ENCODE measurements at regions not wholly inside any gene's neighbourhood (a gene's known extent, or its start where the extent isn't known, plus 50 kb on each side); places are given as distances from the start of the nearest gene placed in this dataset.
A peak's percentile ranks its signal among the peaks of the same experiment; 100 is the strongest.

DNA sequence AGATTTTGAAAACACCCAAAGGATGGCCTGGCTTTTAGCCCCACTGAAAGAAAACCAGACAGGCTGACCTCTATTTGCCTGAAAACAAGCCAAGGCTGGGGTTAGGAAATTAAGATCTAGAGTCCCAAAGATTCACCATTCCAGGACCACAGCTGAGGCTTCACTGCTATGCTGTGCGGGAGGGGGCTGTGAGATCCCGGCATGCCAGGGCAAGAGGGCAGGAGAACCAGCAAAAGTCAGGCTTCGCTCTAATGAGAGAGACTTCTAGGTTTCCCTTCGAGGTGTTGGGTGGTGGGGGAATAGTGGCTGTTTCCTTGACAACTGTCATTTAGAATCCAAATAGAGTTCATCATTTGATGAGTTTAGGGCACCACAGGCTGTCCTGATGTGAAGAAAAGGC lies 152.9 kb upstream of the NFIB start:
- DNase-seq (ENCODE audit: low read depth): no peak

DNA sequence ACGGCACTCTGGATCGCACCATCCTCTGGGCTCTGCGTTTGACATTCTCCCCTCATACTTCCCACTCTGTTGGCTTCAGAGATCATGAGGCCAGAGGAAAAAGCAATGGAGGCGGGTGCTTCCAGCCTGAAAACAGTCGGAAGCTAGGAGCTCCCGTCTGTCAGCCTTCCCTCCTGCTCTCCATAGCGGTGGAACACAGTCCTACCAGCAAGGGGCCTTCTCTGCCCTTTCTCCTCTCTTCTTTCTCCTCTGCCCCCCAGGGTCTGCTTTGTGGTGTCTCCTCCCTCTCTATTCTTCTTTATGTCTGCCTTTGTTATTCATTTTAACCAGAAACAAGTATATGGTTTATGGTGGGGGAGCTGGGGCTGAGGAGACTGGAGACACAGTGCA lies 152.5 kb upstream of the NFIB start:
- DNase-seq (ENCODE audit: low read depth): no peak

DNA sequence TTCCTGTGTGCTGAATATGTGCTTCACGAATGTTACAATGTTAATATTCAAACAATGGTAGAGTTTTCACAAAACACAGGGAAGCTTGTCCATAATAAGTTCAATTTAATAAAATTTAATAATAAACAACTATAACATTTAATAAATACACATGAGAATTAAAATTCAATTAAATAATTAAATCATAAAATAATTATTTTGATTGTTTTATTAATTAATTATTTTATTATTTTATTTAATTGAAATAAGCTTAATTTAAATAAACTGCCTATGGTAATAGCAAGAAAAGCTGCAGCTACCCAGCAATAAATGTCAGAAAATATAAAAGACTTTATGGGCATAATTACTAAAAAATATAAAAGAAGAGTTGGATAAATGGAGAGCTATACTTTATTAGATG lies 149.0 kb upstream of the NFIB start:
- no peak for DNase-seq (ENCODE audit: low read depth)

DNA sequence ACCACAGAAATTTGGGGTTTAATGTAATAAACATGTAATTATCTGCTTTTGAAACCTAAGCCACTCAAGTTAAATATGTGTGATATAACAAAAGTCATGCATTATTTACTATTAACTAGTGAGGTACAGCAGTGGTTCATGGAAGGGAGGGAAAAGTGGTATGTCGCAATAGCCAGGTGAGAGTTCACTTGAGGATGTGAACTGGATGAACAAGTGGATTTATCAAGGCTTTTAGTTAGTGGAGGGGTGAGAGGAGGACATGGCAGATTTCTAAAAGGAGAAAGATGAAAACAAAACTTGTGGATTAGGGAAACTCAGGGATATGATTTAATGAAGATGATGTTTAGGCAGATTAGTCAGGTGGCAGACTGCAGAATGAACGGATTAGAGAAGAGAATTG lies 141.3 kb upstream of the NFIB start:
- DNase-seq (ENCODE audit: low read depth): no peak

DNA sequence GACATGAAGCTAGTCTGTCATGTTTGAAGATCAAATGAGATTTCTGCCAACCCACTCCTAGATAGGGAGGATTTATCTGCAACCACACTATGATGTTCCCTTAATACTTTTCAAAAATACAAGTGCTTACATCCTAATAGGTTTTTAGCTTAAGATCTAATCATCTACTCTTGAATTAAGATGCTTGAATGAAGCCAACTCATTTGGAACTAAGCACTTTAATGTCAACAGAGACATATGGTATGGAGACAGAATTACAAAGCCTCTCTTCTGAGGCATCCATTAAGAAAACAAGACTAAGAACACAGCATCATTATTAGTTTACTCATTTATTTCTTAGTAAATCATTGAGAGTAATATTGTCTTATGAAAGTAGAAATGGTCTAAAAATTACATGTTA lies 139.3 kb upstream of the NFIB start:
- DNase-seq (ENCODE audit: low read depth): no peak

- no peak for DNase-seq (ENCODE audit: low read depth)
Observed at GRCh38 chr9:14452539-14452938, 138.6 kb upstream of the NFIB start.

DNA sequence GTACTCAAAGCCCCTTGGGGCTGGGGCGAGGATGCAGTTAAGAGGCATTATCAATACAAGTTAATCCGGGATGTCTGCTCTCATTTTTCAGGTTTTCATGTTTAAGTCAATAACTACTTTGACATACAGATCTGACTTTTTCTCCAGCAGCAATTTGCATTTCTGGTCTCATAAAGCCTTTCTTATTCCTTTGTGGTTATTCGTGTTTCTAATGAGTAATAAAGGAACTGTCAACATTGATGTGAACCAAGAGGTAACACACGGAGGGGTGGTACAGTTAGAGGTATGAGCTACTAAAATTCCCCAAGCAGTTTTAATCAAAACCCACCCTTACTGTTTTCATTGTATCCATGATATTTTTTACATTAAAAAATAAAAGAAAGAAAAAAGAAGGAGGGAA lies 138.0 kb upstream of the NFIB start:
- no peak for DNase-seq (ENCODE audit: low read depth)

- DNase-seq (ENCODE audit: low read depth): no peak
Observed at GRCh38 chr9:14447103-14447502, 133.2 kb upstream of the NFIB start.

GRCh38 chr9:14445946-14446345 lies 132.0 kb upstream of the NFIB start:
- DNase-seq (ENCODE audit: low read depth): no peak

GRCh38 chr9:14442956-14443355 lies 129.0 kb upstream of the NFIB start:
- no peak for DNase-seq (ENCODE audit: low read depth)

- DNase-seq (ENCODE audit: low read depth): no peak
Observed at GRCh38 chr9:14441976-14442651, 128.2 kb upstream of the NFIB start.

GRCh38 chr9:14441115-14441514 lies 127.2 kb upstream of the NFIB start:
- no peak for DNase-seq (ENCODE audit: low read depth)

- DNase-seq (ENCODE audit: low read depth): no peak
Observed at GRCh38 chr9:14440062-14440461, 126.1 kb upstream of the NFIB start.

- DNase-seq (ENCODE audit: low read depth): no peak
Observed at GRCh38 chr9:14439555-14439954, 125.6 kb upstream of the NFIB start.

- DNase-seq (ENCODE audit: low read depth): no peak
Observed at GRCh38 chr9:14438232-14439021, 124.5 kb upstream of the NFIB start.

DNA sequence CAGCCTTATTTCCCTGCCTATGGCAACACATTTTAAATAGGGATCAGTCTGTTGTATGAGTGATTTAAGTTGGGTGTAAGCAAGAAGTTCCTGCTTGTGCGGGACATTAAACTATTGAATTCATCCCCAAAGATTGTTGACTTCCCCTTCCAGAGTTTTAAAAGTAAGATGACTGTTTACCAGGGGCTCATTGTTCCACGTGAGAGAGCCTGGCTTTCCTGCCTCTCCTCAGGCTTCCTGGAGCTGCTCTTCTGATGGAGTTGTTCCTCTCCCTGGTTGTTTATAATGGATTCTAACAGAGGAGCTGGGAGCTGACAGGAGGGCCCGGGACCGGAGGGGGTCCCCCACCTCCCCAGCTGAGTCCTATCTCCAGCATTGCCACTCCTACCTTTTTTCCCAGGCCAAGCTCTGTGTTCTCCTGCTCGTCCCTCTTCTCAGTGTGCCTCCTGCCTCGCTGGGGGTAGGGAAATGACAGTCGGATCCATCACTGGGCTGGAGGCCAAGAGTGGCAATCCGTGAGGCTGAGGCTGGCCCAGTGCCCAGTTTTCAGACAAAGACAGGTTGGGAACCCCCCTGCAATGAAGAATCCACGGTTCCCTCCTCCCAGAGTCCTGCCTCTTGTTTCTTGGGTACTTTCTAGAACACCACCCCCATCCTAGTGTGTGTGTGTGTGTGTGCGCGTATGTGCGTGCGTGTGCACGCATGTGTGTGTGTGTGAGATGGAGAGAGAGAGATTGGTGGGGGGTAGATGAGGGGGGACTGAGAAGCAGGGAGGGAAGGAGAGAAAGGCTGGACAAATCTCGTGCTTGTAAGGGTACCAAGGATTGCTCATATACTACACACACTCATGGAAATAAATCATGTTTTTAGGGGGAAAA lies 123.7 kb upstream of the NFIB start:
- DNase-seq (ENCODE audit: low read depth): no peak

DNA sequence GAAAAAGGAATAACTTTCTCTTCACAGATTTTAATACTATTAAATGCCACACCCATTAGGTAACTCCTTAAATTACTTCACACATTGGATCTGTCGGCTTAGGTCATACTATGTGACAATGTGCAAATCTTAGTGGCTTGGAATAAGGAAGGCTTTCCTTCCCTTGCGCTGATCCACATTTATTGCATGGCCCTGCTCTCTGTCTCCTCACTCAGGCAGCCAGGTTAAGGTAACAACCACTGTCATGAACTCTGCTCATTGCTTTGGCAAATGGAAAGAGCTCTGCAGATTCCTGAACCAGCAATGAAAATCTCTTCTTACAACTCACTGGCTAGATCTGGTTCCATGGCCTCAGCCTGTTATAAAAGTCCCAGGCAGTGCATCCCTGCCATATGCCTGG lies 121.9 kb upstream of the NFIB start:
- no peak for DNase-seq (ENCODE audit: low read depth)

- no peak for DNase-seq (ENCODE audit: low read depth)
Observed at GRCh38 chr9:14434971-14435718, 121.2 kb upstream of the NFIB start.

- no peak for DNase-seq (ENCODE audit: low read depth)
Observed at GRCh38 chr9:14434158-14434504, 120.2 kb upstream of the NFIB start.

DNA sequence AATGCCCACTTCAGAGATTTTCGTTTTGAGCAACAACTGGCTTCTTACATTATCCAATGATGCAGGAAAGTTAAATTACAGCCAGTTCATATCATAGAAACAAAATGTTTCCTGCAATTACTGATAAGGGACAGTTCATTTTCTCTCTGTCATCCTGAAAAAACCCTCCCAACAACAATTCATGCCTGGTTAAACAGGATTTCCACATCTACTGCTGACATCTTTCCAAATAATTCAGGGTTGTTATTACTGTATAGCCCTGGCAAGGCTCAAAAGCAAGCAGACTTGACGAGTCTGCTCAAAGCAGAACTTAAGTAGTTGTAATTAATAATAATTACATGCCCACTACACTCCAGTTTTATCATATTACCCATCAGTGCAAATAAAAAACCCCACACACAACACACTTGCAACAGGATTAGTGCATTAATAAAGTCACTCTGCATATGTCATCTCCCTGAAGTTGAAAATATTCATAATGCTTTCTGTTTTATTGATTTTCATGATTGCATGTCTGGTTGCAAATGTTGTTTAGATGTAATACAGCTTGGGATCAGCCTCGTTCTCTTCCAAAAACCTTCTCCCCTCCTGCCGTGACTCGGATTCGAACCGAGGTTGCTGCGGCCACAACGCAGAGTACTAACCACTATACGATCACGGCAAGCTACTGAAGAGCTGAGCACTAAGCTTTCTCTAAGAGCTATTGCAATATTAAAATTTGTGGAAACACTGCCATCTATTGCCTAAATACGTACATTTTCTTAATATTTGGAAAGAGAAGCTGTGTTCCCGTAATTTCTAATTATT lies 119.6 kb upstream of the NFIB start:
- peak; percentile 72 for DNase-seq (ENCODE audit: low read depth)

GRCh38 chr9:14432666-14433350 lies 118.9 kb upstream of the NFIB start:
- DNase-seq (ENCODE audit: low read depth): no peak

Measured in fibroblast of the conjunctiva (primary cell).